Thyroid gland (tissue), 4 donors: ENCODE measurements at regions not wholly inside any gene's neighbourhood (a gene's known extent, or its start where the extent isn't known, plus 50 kb on each side); places are given as distances from the start of the nearest gene placed in this dataset.
"Not testable (repeated sequence)": the region's sequence is repeated elsewhere in the genome, so short reads cannot be mapped to it uniquely, and the experiment has no call there.

ENCODE experiments used
- DNase-seq, 2 donors: peaks; one replicate each; pipeline ENCODE4 v3.0.0-alpha.2; 2019
- H3K27ac ChIP-seq, 3 donors: fragments of 200-600 bp; sonication (generic); 1 replicate in 2 of 3; 2 replicates in 1 of 3; pipeline ENCODE4 v1.5.1; 2016 to 2019; ENCODE audit warnings: mild to moderate bottlenecking in 1 of 3, moderate library complexity in 1 of 3
- H3K27me3 ChIP-seq: fragments of 200-600 bp; sonication (generic); one replicate; pipeline ENCODE4 v1.5.1; 2019
- H3K36me3 ChIP-seq, 2 donors: fragments of 200-600 bp; sonication (generic); one replicate each; pipeline ENCODE4 v1.5.1; 2016 to 2019
- H3K4me1 ChIP-seq, 2 donors: fragments of 200-600 bp; sonication (generic); one replicate each; pipeline ENCODE4 v1.5.1; 2017 to 2019
- H3K4me3 ChIP-seq, 3 donors: fragments of 200-600 bp; sonication (generic); replicated peaks in 1 of 3; 1 replicate in 2 of 3; 2 replicates in 1 of 3; pipeline ENCODE4 v1.5.1; 2016; ENCODE audit warnings: mild to moderate bottlenecking in 1 of 3
- H3K9me3 ChIP-seq: fragments of 200-600 bp; sonication (generic); one replicate; pipeline ENCODE4 v1.5.1; 2017
- POLR2A ChIP-seq, 2 donors: fragments of 450-650 bp; IDR thresholded peaks; one replicate each; pipeline ENCODE4 v1.6.1; 2017; ENCODE audit warnings: antibody characterized with exemption in 2 of 2, mild to moderate bottlenecking in 2 of 2, moderate library complexity in 1 of 2
- WGBS, 2 donors: methylation state at CpG; one replicate each; pipeline ENCODE4 v1.1.5; 2017; 5-methylcytosine and 5-hydroxymethylcytosine counted together
- intact Hi-C: fragments of 100-400 bp; cut with DNase I; formaldehyde crosslinking; loops from one replicate; pipeline ENCODE4 v1.15.1; 2023
- TF ChIP-seq, protein P1 (sequence below), 6 experiments: fragments of 200-600 bp in 3 of 6; fragments of 450-650 bp in 3 of 6; sonication (generic) in 3 of 6; IDR thresholded peaks; one replicate each; pipeline ENCODE4 v1.5.1; 2016 to 2019; ENCODE audit warnings: antibody characterized with exemption in 6 of 6, mild to moderate bottlenecking in 2 of 6, inconsistent platforms in 1 of 6, moderate library complexity in 1 of 6

DNA sequence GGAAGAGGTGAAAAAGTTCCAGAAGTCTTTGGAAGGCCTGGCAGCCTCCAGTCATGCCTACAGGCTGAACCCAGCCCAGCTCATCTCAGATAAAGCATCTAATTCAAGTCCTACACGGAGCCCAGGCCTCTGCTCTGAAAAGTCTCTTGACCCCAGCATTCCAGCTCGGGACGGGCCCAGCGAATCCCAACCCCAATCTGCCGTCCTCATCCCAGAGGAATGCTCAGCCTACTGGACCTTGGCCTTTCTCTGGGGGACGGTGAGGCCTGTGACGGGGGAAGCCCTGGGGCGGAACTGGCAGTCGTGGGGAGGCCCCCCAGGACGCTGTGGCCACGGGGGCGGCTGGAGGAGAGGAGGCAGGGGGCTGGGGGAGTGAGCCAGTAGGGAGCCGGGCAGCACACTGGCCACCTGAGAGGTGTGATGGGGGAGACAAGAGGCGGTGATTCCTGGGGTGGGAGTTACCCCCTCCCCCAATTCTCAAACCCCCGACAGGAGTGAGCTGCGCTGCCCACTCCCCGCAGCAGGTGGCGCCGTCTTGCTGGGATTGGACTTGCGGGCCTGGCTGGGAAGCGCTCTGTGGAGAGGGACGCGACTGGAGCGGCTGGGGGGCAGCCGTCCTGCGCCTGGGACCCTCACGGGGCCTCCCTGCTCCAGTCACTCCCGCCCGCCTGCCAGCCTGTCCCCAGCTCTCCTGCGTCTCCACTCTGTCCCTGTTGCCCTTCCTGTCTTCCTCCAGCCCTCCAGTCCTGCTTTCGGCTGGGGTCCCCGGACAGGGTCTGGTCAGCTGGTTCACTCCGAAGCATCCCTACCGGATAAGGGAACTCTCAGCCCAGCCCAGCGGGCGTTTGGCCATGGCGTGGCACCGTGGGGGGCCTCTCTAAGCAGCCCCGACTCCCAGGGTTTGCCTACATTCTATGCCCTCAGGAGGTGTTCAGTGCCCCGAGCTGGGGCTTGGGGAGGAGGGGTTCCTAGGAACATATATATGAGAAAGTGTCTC, 182.6 kb upstream of the HAAO start:
- intact Hi-C loops, result loop anchor here (5.0 to 10.0 kb wide), 3 partner anchors 160 to 510 kb away; no protein-coding TSS in a partner anchor
- TF ChIP-seq, protein P1, sequence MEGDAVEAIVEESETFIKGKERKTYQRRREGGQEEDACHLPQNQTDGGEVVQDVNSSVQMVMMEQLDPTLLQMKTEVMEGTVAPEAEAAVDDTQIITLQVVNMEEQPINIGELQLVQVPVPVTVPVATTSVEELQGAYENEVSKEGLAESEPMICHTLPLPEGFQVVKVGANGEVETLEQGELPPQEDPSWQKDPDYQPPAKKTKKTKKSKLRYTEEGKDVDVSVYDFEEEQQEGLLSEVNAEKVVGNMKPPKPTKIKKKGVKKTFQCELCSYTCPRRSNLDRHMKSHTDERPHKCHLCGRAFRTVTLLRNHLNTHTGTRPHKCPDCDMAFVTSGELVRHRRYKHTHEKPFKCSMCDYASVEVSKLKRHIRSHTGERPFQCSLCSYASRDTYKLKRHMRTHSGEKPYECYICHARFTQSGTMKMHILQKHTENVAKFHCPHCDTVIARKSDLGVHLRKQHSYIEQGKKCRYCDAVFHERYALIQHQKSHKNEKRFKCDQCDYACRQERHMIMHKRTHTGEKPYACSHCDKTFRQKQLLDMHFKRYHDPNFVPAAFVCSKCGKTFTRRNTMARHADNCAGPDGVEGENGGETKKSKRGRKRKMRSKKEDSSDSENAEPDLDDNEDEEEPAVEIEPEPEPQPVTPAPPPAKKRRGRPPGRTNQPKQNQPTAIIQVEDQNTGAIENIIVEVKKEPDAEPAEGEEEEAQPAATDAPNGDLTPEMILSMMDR (IDR thresholded peaks at IDR 0.05), result peak; percentile 78 to 96 (median 91)
- no peak for TF ChIP-seq POLR2A (IDR thresholded peaks at IDR 0.05)
- 27 to 31% methylated on average over 10 to 22 of the region's 40 CpGs for WGBS, 2 donors
- no peaks in the 10 kb centered on the region for H3K9me3 ChIP-seq
- peak overlapping the region in 2 of 3 donors; percentile 39 to 66 for H3K27ac ChIP-seq
- H3K27me3 ChIP-seq, result no peaks in the 10 kb centered on the region
- peak overlapping the region in 1 of 3 donors; percentile 12 for H3K4me3 ChIP-seq
- no peaks in the 10 kb centered on the region for H3K36me3 ChIP-seq
- DNase-seq, result peak; percentile 78 to 79
- peaks cover 13 to 14% of the 10 kb centered on the region in 2 donors for H3K4me1 ChIP-seq

DNA sequence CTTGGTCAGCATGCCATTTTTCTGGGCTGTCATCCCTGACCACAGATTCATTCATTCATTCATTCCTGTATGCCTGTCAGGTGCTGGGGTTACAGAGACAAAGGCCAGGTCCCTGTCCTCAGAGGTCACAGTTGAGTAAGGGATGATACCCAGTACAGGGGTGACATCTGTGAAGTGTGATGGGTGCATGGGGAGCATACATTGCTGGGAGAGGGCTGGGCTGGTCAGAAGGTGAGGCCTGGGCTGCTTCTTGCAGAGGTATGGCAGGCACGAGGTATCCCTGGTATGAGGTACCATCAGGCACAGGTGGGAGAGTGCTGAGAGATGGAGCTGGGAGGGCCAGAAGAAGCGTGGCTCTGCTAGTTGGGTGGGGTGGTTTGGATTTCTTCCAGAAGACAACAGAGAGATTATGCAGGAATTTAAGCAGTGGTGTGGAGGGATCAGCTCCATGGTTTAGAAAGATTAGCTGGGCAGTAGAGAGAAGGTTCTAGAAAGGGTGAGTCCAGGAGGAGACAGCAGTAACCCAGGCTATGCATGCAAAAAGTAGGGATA, 181.9 kb upstream of the HAAO start:
- Histone ChIP-seq H3K27me3 (no peaks in the 10 kb centered on the region), H3K27ac (peak overlapping the region in 1 of 3 donors; percentile 66), H3K9me3 (no peaks in the 10 kb centered on the region), H3K4me3 (no peak overlapping the region), H3K36me3 (no peaks in the 10 kb centered on the region), H3K4me1 (peaks cover 13 to 14% of the 10 kb centered on the region in 2 donors)
- 68 to 77% methylated on average over 2 of the region's 2 CpGs for WGBS, 2 donors
- TF ChIP-seq POLR2A (IDR thresholded peaks at IDR 0.05), result no peak
- TF ChIP-seq, protein P1 (IDR thresholded peaks at IDR 0.05), result no peak
- DNase-seq, result no peak
- intact Hi-C loops, result loop anchor here (10.0 kb wide), 2 partner anchors 161 to 511 kb away; no protein-coding TSS in a partner anchor

DNA sequence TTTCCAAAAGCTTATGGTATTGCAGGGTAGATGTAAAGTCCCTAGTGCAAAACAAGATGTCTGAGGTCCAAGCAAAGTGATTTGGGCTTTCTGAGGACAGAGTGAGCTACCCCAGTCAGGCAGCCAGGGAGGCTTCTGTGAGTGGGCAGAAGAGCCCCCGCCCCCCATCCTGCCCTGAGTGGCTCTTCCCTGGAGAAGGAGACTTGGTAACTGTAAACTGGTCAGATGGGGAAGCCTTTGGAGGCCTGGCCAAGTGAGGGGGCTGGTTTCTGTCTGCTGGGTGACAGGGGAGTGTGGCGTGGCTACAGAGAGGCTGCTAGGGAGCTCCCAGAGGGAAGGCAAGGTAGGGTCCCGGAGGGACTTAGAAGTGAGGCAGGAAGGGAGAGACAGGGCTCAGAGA, 181.3 kb upstream of the HAAO start:
- H3K36me3 ChIP-seq, result no peaks in the 10 kb centered on the region
- peaks cover 13 to 16% of the 10 kb centered on the region in 2 donors for H3K4me1 ChIP-seq
- no peaks in the 10 kb centered on the region for H3K9me3 ChIP-seq
- H3K27me3 ChIP-seq, result no peaks in the 10 kb centered on the region
- 89 to 95% methylated on average over 3 of the region's 3 CpGs for WGBS, 2 donors
- TF ChIP-seq, protein P1 (IDR thresholded peaks at IDR 0.05), result no peak
- no peak for TF ChIP-seq POLR2A (IDR thresholded peaks at IDR 0.05)
- DNase-seq, result no peak
- intact Hi-C loops, result loop anchor here (10.0 kb wide), 2 partner anchors 161 to 511 kb away; no protein-coding TSS in a partner anchor
- H3K4me3 ChIP-seq, result no peak overlapping the region
- no peak overlapping the region for H3K27ac ChIP-seq

DNA sequence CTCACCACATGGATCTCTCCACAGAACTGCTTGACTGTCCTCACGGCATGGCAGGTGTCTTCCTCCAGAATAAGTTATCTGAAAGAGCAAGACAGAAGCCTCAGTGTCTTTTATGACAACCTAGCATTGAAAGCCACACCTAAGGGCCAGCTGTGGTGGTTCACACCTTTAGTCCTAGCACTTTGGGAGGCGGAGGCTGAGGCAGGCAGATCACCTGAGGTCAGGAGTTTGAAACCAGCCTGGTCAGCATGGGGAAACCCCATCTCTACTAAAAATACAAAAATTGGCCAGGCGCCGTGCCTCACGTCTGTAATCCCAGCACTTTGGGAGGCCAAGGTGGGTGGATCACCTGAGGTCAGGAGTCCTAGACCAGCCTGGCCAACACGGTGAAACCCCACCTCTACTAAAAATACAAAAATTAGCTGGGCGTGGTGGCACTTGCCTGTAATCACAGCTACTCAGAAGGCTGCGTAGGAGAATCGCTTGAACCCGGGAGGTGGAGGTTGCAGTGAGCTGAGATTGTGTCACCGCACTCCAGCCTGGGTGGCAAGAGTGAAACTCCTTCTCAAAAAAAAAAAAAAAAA, 180.6 kb upstream of the HAAO start:
- not testable (repeated sequence) for DNase-seq, H3K4me3 ChIP-seq, H3K27ac ChIP-seq, H3K9me3 ChIP-seq, H3K36me3 ChIP-seq, H3K27me3 ChIP-seq
- peaks cover 13 to 23% of the 10 kb centered on the region in 2 donors for H3K4me1 ChIP-seq
- 88 to 96% methylated on average over 7 to 11 of the region's 11 CpGs for WGBS, 2 donors
- intact Hi-C loops, result loop anchor here (10.0 kb wide), 2 partner anchors 162 to 512 kb away; no protein-coding TSS in a partner anchor

DNA sequence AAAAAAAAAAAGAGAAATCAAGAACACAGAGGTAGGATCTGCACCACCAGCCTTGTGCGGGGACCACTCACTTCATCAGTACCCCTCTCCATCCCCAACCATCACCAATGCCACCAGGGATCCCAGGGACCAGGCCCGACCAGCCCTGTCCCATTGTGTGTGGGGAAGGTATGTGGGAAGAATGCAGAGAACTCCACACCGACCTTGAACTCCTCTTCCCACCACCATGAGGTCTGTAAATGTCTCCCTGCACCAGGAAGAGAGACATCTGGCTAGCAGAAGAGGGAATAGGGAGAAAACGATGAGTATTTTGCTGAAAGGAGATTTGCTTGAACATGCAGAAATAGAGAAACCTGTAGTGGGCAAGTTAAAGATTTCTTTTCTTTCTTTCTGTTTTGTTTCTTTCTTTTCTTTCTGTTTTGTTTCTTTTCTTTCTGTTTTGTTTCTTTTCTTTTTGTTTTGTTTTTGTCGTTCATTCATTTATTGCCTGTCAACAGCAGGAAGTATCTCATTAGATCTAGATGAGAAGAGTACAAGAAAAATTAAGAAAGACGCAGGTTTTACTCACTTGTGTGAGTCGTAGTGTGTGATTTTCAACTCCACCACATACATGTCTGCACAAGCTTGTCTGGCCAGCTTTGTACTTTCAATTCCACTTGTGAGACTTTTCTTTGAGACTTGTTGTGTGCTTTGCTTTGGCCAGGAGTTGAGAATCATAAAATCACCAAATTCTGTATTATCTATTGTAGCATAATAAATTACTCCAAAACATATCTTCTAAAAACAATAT, 179.8 kb upstream of the HAAO start:
- DNase-seq, result no peak
- Histone ChIP-seq H3K4me1 (peaks cover 13 to 23% of the 10 kb centered on the region in 2 donors), H3K27me3 (no peaks in the 10 kb centered on the region), H3K36me3 (no peaks in the 10 kb centered on the region), H3K27ac (no peak overlapping the region), H3K4me3 (no peak overlapping the region), H3K9me3 (no peaks in the 10 kb centered on the region)
- TF ChIP-seq POLR2A (IDR thresholded peaks at IDR 0.05), result no peak
- TF ChIP-seq, protein P1 (IDR thresholded peaks at IDR 0.05), result no peak
- WGBS, 2 donors, result 68 to 83% methylated on average over 7 of the region's 7 CpGs
- intact Hi-C loops, result loop anchor here (10.0 kb wide), 2 partner anchors 163 to 513 kb away; no protein-coding TSS in a partner anchor
